SK-N-SH treated with all-trans-retinoic acid at 6 μM for 48 hours (cell line): ENCODE measurements at regions not wholly inside any gene's neighbourhood (a gene's known extent, or its start where the extent isn't known, plus 50 kb on each side); places are given as distances from the start of the nearest gene placed in this dataset.
"Not testable (repeated sequence)": the region's sequence is repeated elsewhere in the genome, so short reads cannot be mapped to it uniquely, and the experiment has no call there.

ENCODE experiments used
- ESRRG ChIP-seq: fragments of 250-450 bp; sonication (Bioruptor Pico); IDR thresholded peaks from 2 replicates; pipeline ENCODE4 v1.6.1; 2021; ENCODE audit warnings: mild to moderate bottlenecking
- GLIS3 ChIP-seq: fragments of 250-450 bp; sonication (Bioruptor Pico); IDR thresholded peaks from 2 replicates; pipeline ENCODE4 v1.5.0; 2020; ENCODE audit warnings: mild to moderate bottlenecking, moderate library complexity
- ISL1 ChIP-seq: fragments of 250-450 bp; sonication (Bioruptor Pico); IDR thresholded peaks from 2 replicates; pipeline ENCODE4 v2.1.2; 2022; ENCODE audit warnings: mild to moderate bottlenecking, moderate library complexity
- OSR1 ChIP-seq: fragments of 250-450 bp; sonication (Bioruptor Pico); IDR thresholded peaks from 2 replicates; pipeline ENCODE4 v1.8.0; 2022; ENCODE audit warnings: moderate library complexity, mild to moderate bottlenecking, inconsistent platforms
- PPARA ChIP-seq: fragments of 250-450 bp; sonication (Bioruptor Pico); IDR thresholded peaks from 2 replicates; pipeline ENCODE4 v1.5.0; 2020; ENCODE audit warnings: mild to moderate bottlenecking, borderline replicate concordance
- RARB ChIP-seq: fragments of 250-450 bp; sonication (Bioruptor Pico); IDR thresholded peaks from 2 replicates; pipeline ENCODE4 v1.8.0; 2021; ENCODE audit warnings: mild to moderate bottlenecking, moderate library complexity
- SNAI2 ChIP-seq: fragments of 250-450 bp; sonication (Bioruptor Pico); IDR thresholded peaks from 2 replicates; pipeline ENCODE4 v1.5.0; 2020; ENCODE audit warnings: mild to moderate bottlenecking, moderate library complexity
- TOX ChIP-seq: fragments of 250-450 bp; sonication (Bioruptor Pico); IDR thresholded peaks from 2 replicates; pipeline ENCODE4 v1.8.0; 2021; ENCODE audit warnings: mild to moderate bottlenecking, moderate library complexity, borderline replicate concordance
- ZFP3 ChIP-seq: fragments of 250-450 bp; sonication (Bioruptor Pico); IDR thresholded peaks from 2 replicates; pipeline ENCODE4 v1.5.0; 2020; ENCODE audit warnings: mild to moderate bottlenecking, moderate library complexity
- ZNF70 ChIP-seq: fragments of 450-650 bp; formaldehyde crosslinking; IDR thresholded peaks from 2 replicates; pipeline ENCODE4 v1.5.0; 2020; ENCODE audit warnings: mild to moderate bottlenecking, moderate library complexity
- TF ChIP-seq, protein P1 (sequence below): fragments of 250-450 bp; sonication (Bioruptor Pico); IDR thresholded peaks from 2 replicates; pipeline ENCODE4 v1.5.0; 2020; ENCODE audit warnings: mild to moderate bottlenecking, moderate library complexity
- TF ChIP-seq, protein P2 (sequence below): fragments of 250-450 bp; sonication (Bioruptor Pico); IDR thresholded peaks from 2 replicates; pipeline ENCODE4 v1.5.1; 2020; ENCODE audit warnings: low read depth, mild to moderate bottlenecking, moderate library complexity

DNA sequence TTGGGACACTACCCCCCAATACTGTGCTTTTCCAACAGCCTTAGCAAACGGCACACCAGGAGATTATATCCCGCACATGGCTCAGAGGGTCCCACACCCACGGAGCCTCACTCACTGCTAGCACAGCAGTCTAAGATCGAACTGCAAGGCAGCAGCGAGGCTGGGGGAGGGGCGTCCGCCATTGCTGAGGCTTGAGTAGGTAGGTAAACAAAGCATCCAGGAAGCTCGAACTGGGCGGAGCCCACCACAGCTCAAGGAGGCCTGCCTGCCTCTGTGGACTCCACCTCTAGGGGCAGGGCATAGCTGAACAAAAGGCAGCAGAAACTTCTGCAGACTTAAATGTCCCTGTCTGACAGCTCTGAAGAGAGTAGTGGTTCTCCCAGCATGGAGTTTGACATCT is 447.3 kb upstream of the RAB6C start:
- not testable (repeated sequence) for TF ChIP-seq ZNF70 (CRISPR knock-in tag); RARB (CRISPR knock-in tag); PPARA (CRISPR knock-in tag); OSR1 (CRISPR knock-in tag); TOX (CRISPR knock-in tag); ZFP3 (CRISPR knock-in tag); SNAI2 (CRISPR knock-in tag); GLIS3 (CRISPR knock-in tag); ESRRG; ISL1 (CRISPR knock-in tag)
- TF ChIP-seq, protein P1, sequence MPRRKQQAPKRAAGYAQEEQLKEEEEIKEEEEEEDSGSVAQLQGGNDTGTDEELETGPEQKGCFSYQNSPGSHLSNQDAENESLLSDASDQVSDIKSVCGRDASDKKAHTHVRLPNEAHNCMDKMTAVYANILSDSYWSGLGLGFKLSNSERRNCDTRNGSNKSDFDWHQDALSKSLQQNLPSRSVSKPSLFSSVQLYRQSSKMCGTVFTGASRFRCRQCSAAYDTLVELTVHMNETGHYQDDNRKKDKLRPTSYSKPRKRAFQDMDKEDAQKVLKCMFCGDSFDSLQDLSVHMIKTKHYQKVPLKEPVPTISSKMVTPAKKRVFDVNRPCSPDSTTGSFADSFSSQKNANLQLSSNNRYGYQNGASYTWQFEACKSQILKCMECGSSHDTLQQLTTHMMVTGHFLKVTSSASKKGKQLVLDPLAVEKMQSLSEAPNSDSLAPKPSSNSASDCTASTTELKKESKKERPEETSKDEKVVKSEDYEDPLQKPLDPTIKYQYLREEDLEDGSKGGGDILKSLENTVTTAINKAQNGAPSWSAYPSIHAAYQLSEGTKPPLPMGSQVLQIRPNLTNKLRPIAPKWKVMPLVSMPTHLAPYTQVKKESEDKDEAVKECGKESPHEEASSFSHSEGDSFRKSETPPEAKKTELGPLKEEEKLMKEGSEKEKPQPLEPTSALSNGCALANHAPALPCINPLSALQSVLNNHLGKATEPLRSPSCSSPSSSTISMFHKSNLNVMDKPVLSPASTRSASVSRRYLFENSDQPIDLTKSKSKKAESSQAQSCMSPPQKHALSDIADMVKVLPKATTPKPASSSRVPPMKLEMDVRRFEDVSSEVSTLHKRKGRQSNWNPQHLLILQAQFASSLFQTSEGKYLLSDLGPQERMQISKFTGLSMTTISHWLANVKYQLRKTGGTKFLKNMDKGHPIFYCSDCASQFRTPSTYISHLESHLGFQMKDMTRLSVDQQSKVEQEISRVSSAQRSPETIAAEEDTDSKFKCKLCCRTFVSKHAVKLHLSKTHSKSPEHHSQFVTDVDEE (CRISPR knock-in tag): not testable (repeated sequence)
- TF ChIP-seq, protein P2, sequence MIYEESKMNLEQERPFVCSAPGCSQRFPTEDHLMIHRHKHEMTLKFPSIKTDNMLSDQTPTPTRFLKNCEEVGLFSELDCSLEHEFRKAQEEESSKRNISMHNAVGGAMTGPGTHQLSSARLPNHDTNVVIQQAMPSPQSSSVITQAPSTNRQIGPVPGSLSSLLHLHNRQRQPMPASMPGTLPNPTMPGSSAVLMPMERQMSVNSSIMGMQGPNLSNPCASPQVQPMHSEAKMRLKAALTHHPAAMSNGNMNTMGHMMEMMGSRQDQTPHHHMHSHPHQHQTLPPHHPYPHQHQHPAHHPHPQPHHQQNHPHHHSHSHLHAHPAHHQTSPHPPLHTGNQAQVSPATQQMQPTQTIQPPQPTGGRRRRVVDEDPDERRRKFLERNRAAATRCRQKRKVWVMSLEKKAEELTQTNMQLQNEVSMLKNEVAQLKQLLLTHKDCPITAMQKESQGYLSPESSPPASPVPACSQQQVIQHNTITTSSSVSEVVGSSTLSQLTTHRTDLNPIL: not testable (repeated sequence)
